DND-41 (cell line): ENCODE measurements at regions not wholly inside any gene's neighbourhood (a gene's known extent, or its start where the extent isn't known, plus 50 kb on each side); places are given as distances from the start of the nearest gene placed in this dataset.

ENCODE experiments used
- CTCF ChIP-seq: IDR thresholded peaks from 2 replicates; pipeline ENCODE4 v1.5.1; 2012; ENCODE audit warnings: borderline replicate concordance, low read length, moderate library complexity, mild to moderate bottlenecking; ENCODE audit not compliant: poor library complexity, severe bottlenecking; ENCODE audit errors: extremely low read depth
- EZH2 ChIP-seq: IDR thresholded peaks from 3 replicates; pipeline ENCODE4 v1.6.1; 2012; ENCODE audit warnings: borderline replicate concordance, low read depth, mild to moderate bottlenecking, moderate library complexity, low read length, inconsistent platforms; ENCODE audit not compliant: severe bottlenecking

DNA sequence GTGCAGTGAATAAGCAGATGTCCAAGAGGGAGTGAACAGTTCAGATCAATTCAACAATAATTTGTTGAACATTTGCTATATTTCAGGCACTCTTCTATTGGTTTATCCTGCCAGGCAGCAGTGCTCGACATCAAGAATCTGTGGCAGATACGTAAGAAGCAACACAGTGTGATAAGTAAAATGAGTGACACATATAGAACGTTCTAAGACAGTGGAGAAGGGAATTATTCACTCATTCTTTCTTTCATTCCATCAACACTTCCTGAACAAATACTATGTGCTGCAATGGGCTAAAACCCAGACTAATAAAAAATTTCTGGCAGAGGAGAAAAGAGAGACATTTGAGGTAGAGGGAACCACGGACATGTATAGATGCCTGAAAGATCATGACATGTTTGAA, 89.9 kb upstream of the GLIS3 start:
- TF ChIP-seq CTCF: no peak
- no peak for TF ChIP-seq EZH2
